ACC112 (cell line): ENCODE measurements at regions not wholly inside any gene's neighbourhood (a gene's known extent, or its start where the extent isn't known, plus 50 kb on each side); places are given as distances from the start of the nearest gene placed in this dataset.

Source experiments
- H2AFZ ChIP-seq: fragments of 200-600 bp; sonication (generic); one replicate; pipeline ENCODE4 v1.6.0; 2017; ENCODE audit warnings: antibody characterized with exemption, low read length; ENCODE audit not compliant: unreplicated experiment
- H3K27ac ChIP-seq: fragments of 200-600 bp; sonication (generic); 2 replicates; pipeline ENCODE4 v1.5.1; 2014; ENCODE audit warnings: low read depth, mild to moderate bottlenecking, antibody characterized with exemption, low read length, moderate library complexity
- H3K27me3 ChIP-seq: fragments of 200-600 bp; sonication (generic); 2 replicates; pipeline ENCODE4 v1.6.1; 2014; ENCODE audit warnings: mild to moderate bottlenecking, antibody characterized with exemption, low read length, moderate library complexity, mixed read lengths; ENCODE audit not compliant: insufficient read depth
- H3K36me3 ChIP-seq: fragments of 200-600 bp; sonication (generic); 2 replicates; pipeline ENCODE4 v1.6.1; 2016; ENCODE audit warnings: mild to moderate bottlenecking, antibody characterized with exemption, low read length, moderate library complexity, mixed read lengths; ENCODE audit not compliant: insufficient read depth
- H3K4me1 ChIP-seq: fragments of 200-600 bp; sonication (generic); one replicate; pipeline ENCODE4 v1.6.1; 2016; ENCODE audit warnings: low read length, mixed read lengths; ENCODE audit not compliant: insufficient read depth, unreplicated experiment, control insufficient read depth
- H3K4me3 ChIP-seq: fragments of 200-600 bp; sonication (generic); 2 replicates; pipeline ENCODE4 v1.5.1; 2014; ENCODE audit warnings: mild to moderate bottlenecking, low read depth, low read length
- H3K79me2 ChIP-seq: fragments of 200-600 bp; sonication (generic); one replicate; pipeline ENCODE4 v1.6.0; 2016; ENCODE audit warnings: low read length; ENCODE audit not compliant: control insufficient read depth, unreplicated experiment, insufficient read depth

DNA sequence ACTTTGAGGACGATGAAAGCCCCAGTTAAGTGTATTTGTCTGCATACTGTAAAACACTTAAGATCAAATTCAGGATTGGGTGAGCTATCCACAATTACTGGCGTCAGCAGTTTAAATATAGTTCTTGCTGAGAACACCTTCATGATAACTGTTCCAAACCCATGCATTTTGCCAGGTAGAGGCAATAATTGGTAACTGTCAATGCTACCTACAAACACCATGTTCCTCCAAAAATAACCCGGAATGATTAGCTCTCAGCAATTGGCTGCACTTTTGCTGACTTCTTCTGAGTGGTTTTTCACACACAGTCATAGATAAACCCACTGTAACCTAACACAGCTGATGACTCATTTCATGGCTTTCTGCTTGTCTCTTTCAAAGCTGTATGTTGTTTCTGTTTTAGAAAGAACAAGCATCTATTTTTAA is 1358.6 kb upstream of the GJE1 start:
- no peaks in the 10 kb centered on the region for H3K79me2 ChIP-seq
- H3K36me3 ChIP-seq: 0 out of 2 replicates have a peak, but pooled peaks cover under 1% of the 10 kb centered on the region
- H3K4me3 ChIP-seq: peak overlapping the region; percentile 20; the same call in 1 of the 2 replicates
- peaks cover 17% of the 10 kb centered on the region for H3K4me1 ChIP-seq
- H3K27ac ChIP-seq: peak overlapping the region; percentile 60
- H3K27me3 ChIP-seq: no peaks in the 10 kb centered on the region
- H2AFZ ChIP-seq: no peak overlapping the region

DNA sequence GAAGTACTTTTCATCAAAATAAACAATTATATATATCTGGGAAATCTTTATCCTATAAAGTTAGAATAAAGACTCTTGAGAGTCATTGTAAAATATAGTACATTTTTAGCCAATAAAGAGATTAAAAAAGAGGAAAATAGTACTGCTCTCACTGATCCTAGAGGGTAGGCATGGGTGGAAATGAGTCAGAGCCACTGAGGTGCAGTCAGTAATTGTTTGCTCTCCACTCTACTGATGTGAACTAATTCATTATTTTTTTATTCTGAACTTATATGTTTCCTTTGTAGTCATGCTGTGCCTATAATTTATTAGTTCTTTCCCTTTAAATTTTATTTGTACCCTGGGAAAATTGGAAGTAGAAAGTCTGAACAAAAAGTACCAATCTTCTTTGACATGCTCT is 1359.4 kb upstream of the GJE1 start:
- Histone ChIP-seq H3K27me3 (no peaks in the 10 kb centered on the region), H3K79me2 (no peaks in the 10 kb centered on the region), H3K4me3 (no peak overlapping the region), H3K36me3 (0 out of 2 replicates have a peak, but pooled peaks cover 6% of the 10 kb centered on the region), H2AFZ (no peak overlapping the region), H3K27ac (0 out of 2 replicates have a peak overlapping the region, but pooled peaks have one; percentile 60), H3K4me1 (peaks cover 17% of the 10 kb centered on the region)

GRCh38 chr6:140772576-140772975 is 1360.1 kb upstream of the GJE1 start:
- peaks cover 17% of the 10 kb centered on the region for H3K4me1 ChIP-seq
- no peaks in the 10 kb centered on the region for H3K79me2 ChIP-seq
- no peaks in the 10 kb centered on the region for H3K27me3 ChIP-seq
- no peak overlapping the region for H2AFZ ChIP-seq
- peaks cover 6% of the 10 kb centered on the region; the same call in 1 of the 2 replicates for H3K36me3 ChIP-seq
- no peak overlapping the region for H3K4me3 ChIP-seq
- H3K27ac ChIP-seq: no peak overlapping the region

DNA sequence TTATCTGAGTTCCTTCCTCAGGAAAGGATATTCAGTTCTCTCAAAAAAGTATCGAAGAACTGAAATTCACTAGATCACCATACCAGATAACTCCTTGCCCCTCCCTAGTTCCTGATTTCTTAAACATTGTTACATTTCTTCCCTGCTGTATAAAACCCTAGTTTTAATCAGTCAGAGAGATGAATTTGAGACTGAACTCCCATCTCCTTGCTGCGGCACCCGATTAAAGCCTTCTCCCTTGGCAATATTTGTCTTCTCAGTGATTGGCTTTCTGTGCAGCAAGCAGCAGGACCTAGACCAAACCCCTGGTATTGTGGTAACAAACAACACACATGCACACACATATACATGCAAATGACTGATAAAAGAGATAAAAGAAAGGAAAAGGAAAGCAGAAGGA is 1364.6 kb upstream of the GJE1 start:
- H3K4me3 ChIP-seq: no peak overlapping the region
- H3K27me3 ChIP-seq: no peaks in the 10 kb centered on the region
- peaks cover 6% of the 10 kb centered on the region; the same call in 1 of the 2 replicates for H3K36me3 ChIP-seq
- no peaks in the 10 kb centered on the region for H3K79me2 ChIP-seq
- peaks cover under 1% of the 10 kb centered on the region for H3K4me1 ChIP-seq
- H2AFZ ChIP-seq: no peak overlapping the region
- no peak overlapping the region for H3K27ac ChIP-seq

- no peaks in the 10 kb centered on the region for H3K27me3 ChIP-seq
- H3K4me3 ChIP-seq: no peak overlapping the region
- no peak overlapping the region for H3K27ac ChIP-seq
- H3K4me1 ChIP-seq: no peaks in the 10 kb centered on the region
- H3K36me3 ChIP-seq: peaks cover 6% of the 10 kb centered on the region; the same call in 1 of the 2 replicates
- H3K79me2 ChIP-seq: no peaks in the 10 kb centered on the region
- no peak overlapping the region for H2AFZ ChIP-seq
Measured at GRCh38 chr6:140766999-140767398, 1365.7 kb upstream of the GJE1 start.

DNA sequence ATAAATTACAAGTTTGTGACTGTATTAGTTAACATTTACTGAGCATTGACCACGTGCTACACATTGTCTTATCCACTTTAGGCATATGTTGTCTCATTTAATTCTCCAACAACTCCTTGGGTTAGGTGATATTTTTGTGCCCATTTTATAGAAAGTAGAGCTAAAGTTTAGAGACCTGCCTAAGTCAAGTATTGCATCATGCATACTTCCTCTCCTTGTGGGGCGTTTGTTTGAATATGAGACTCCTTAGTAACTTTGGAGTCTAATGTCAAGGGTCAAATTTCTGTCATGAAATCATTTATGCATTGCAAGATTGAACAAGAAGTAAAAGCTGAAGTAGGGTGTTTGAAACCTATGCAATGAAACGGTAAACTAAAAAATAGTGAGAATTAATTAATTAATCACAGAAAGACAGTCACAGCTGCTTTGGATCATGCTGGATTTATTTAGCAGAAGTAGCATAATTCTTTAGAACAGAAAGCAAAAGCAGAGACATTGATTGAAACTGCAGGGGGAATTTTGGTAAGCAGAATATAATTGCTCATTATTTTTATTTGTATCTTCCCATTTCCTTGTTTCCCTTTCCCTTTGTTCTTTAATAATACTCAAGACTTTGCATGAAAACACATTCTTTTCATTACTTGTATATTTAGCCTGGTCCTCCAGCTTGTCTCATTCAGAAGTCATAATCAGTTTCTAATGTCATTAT is 1374.4 kb upstream of the GJE1 start:
- no peaks in the 10 kb centered on the region for H3K36me3 ChIP-seq
- no peaks in the 10 kb centered on the region for H3K27me3 ChIP-seq
- no peak overlapping the region for H3K4me3 ChIP-seq
- H3K4me1 ChIP-seq: peaks cover 4% of the 10 kb centered on the region
- no peaks in the 10 kb centered on the region for H3K79me2 ChIP-seq
- no peak overlapping the region for H2AFZ ChIP-seq
- no peak overlapping the region for H3K27ac ChIP-seq

GRCh38 chr6:140752234-140752633 is 1377.8 kb upstream of the CITED2 start:
- no peak overlapping the region for H3K27ac ChIP-seq
- no peak overlapping the region for H2AFZ ChIP-seq
- no peaks in the 10 kb centered on the region for H3K79me2 ChIP-seq
- no peaks in the 10 kb centered on the region for H3K36me3 ChIP-seq
- no peaks in the 10 kb centered on the region for H3K27me3 ChIP-seq
- no peak overlapping the region for H3K4me3 ChIP-seq
- no peaks in the 10 kb centered on the region for H3K4me1 ChIP-seq

GRCh38 chr6:140747114-140747513 is 1372.7 kb upstream of the CITED2 start:
- Histone ChIP-seq H3K79me2 (no peaks in the 10 kb centered on the region), H2AFZ (no peak overlapping the region), H3K27me3 (no peaks in the 10 kb centered on the region), H3K4me3 (no peak overlapping the region), H3K4me1 (peaks cover 11% of the 10 kb centered on the region), H3K36me3 (no peaks in the 10 kb centered on the region), H3K27ac (no peak overlapping the region)

GRCh38 chr6:140744659-140745320 is 1370.3 kb upstream of the CITED2 start:
- peaks cover 11% of the 10 kb centered on the region for H3K4me1 ChIP-seq
- no peaks in the 10 kb centered on the region for H3K27me3 ChIP-seq
- H3K79me2 ChIP-seq: no peaks in the 10 kb centered on the region
- peak overlapping the region; percentile 42 for H2AFZ ChIP-seq
- peak overlapping the region; percentile 51 for H3K27ac ChIP-seq
- H3K4me3 ChIP-seq: no peak overlapping the region
- no peaks in the 10 kb centered on the region for H3K36me3 ChIP-seq

DNA sequence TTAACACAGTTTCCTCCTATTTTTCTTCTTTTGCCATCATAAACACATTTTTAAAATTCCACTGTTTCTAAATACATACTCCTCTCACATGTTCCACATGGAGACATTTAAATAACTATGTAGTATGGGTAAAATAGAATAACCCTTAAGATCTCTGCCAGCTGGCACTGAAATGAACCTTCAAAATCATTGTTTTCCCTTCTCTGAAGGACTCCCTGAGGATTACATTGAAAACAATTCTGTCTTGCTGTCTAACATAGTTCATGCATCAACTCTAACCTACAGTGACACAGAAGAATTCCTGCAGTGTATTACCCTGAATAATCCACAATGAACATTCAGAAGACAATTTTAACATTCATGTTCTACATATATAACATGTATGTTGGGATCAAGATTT is 1361.8 kb upstream of the CITED2 start:
- Histone ChIP-seq H3K79me2 (no peaks in the 10 kb centered on the region), H3K4me1 (peaks cover 14% of the 10 kb centered on the region), H3K27me3 (no peaks in the 10 kb centered on the region), H3K36me3 (no peaks in the 10 kb centered on the region), H3K27ac (no peak overlapping the region; the same call in 1 of the 2 replicates), H3K4me3 (no peak overlapping the region), H2AFZ (no peak overlapping the region)

GRCh38 chr6:140732991-140733390 is 1358.5 kb upstream of the CITED2 start:
- Histone ChIP-seq H2AFZ (no peak overlapping the region), H3K27ac (no peak overlapping the region), H3K4me1 (peaks cover 14% of the 10 kb centered on the region), H3K27me3 (no peaks in the 10 kb centered on the region), H3K36me3 (no peaks in the 10 kb centered on the region), H3K79me2 (no peaks in the 10 kb centered on the region), H3K4me3 (no peak overlapping the region)
